GM23248 (cell line): ENCODE measurements at regions not wholly inside any gene's neighbourhood (a gene's known extent, or its start where the extent isn't known, plus 50 kb on each side); places are given as distances from the start of the nearest gene placed in this dataset.

ENCODE experiments used
- EZH2 ChIP-seq: fragments of 200-600 bp; sonication (generic); IDR thresholded peaks from 2 replicates; pipeline ENCODE4 v1.6.1; 2018; ENCODE audit warnings: antibody characterized with exemption, mild to moderate bottlenecking; ENCODE audit not compliant: insufficient read depth, poor library complexity, severe bottlenecking
- EZH2phosphoT487 ChIP-seq: fragments of 200-600 bp; sonication (generic); IDR thresholded peaks from 2 replicates; pipeline ENCODE4 v1.6.1; 2018; ENCODE audit warnings: antibody characterized with exemption, moderate library complexity, mild to moderate bottlenecking, low read depth; ENCODE audit not compliant: insufficient read depth

GRCh38 chr10:121087129-121087528, 236.0 kb downstream of the WDR11 start:
- no peak for TF ChIP-seq EZH2phosphoT487
- TF ChIP-seq EZH2 = no peak
